Astrocyte (in vitro differentiated cells and primary cell): ENCODE measurements at regions not wholly inside any gene's neighbourhood (a gene's known extent, or its start where the extent isn't known, plus 50 kb on each side); places are given as distances from the start of the nearest gene placed in this dataset.
A peak's percentile ranks its signal among the peaks of the same experiment; 100 is the strongest.
"Not testable (repeated sequence)": the region's sequence is repeated elsewhere in the genome, so short reads cannot be mapped to it uniquely, and the experiment has no call there.

Experiments used
- DNase-seq: peaks from one replicate; pipeline ENCODE4 v3.0.0-alpha.2; 2010; ENCODE audit warnings: low read depth
- FAIRE-seq: peaks from 2 replicates; lab custom pipeline; 2011; peaks lifted over from hg19 to GRCh38; lab: Jason Lieb, UNC
- H2AFZ ChIP-seq: 2 replicates; pipeline ENCODE4 v1.6.0; 2012; ENCODE audit warnings: low read depth, low read length, inconsistent platforms
- H3K27ac ChIP-seq: 2 replicates; pipeline ENCODE4 v1.5.1; 2011; ENCODE audit warnings: low read depth, low read length, inconsistent platforms
- H3K27me3 ChIP-seq: 2 replicates; pipeline ENCODE4 v1.6.0; 2011; ENCODE audit warnings: low read length, inconsistent platforms; ENCODE audit not compliant: insufficient read depth
- H3K36me3 ChIP-seq: 2 replicates; pipeline ENCODE4 v1.5.1; 2011; ENCODE audit warnings: low read length, inconsistent platforms; ENCODE audit not compliant: insufficient read depth
- H3K4me1 ChIP-seq: 2 replicates; pipeline ENCODE4 v1.5.1; 2011; ENCODE audit warnings: low read length, inconsistent platforms; ENCODE audit not compliant: insufficient read depth
- H3K4me2 ChIP-seq: 2 replicates; pipeline ENCODE4 v1.6.0; 2012; ENCODE audit warnings: low read length, inconsistent platforms
- H3K4me3 ChIP-seq: 2 replicates; pipeline ENCODE4 v1.5.1; 2011; ENCODE audit warnings: low read depth, mild to moderate bottlenecking, low read length, inconsistent platforms; ENCODE audit not compliant: insufficient read depth
- H3K79me2 ChIP-seq: 2 replicates; pipeline ENCODE4 v1.6.0; 2012; ENCODE audit warnings: mild to moderate bottlenecking, low read length, inconsistent platforms; ENCODE audit not compliant: insufficient read depth
- H3K9ac ChIP-seq: 2 replicates; pipeline ENCODE4 v1.6.0; 2012; ENCODE audit warnings: mild to moderate bottlenecking, low read length, inconsistent platforms
- H3K9me3 ChIP-seq: 2 replicates; pipeline ENCODE4 v1.5.1; 2012; ENCODE audit warnings: low read depth, mild to moderate bottlenecking, low read length, inconsistent platforms; ENCODE audit not compliant: insufficient read depth
- H4K20me1 ChIP-seq: 2 replicates; pipeline ENCODE4 v1.6.0; 2012; ENCODE audit warnings: low read length, inconsistent platforms; ENCODE audit not compliant: insufficient read depth
- H3K27ac Mint-ChIP-seq: one replicate; pipeline ENCODE4 v1.8.0; 2021; ENCODE audit warnings: mild to moderate bottlenecking, mixed read lengths; ENCODE audit not compliant: unreplicated experiment
- H3K27me3 Mint-ChIP-seq: one replicate; pipeline ENCODE4 v1.8.0; 2021; ENCODE audit warnings: low read depth, mixed read lengths; ENCODE audit not compliant: unreplicated experiment
- H3K36me3 Mint-ChIP-seq: one replicate; pipeline ENCODE4 v1.8.0; 2021; ENCODE audit warnings: low read depth, mixed read lengths; ENCODE audit not compliant: unreplicated experiment
- H3K4me1 Mint-ChIP-seq: one replicate; pipeline ENCODE4 v1.8.0; 2021; ENCODE audit warnings: low read depth, mixed read lengths; ENCODE audit not compliant: unreplicated experiment
- H3K4me3 Mint-ChIP-seq: one replicate; pipeline ENCODE4 v1.8.0; 2021; ENCODE audit warnings: mild to moderate bottlenecking, moderate library complexity, mixed read lengths; ENCODE audit not compliant: unreplicated experiment
- H3K9me3 Mint-ChIP-seq: one replicate; pipeline ENCODE4 v1.8.0; 2021; ENCODE audit warnings: mild to moderate bottlenecking, mixed read lengths; ENCODE audit not compliant: unreplicated experiment
- EZH2 ChIP-seq: IDR thresholded peaks from 2 replicates; pipeline ENCODE4 v1.6.1; 2012; ENCODE audit warnings: mild to moderate bottlenecking, low read length, inconsistent platforms; ENCODE audit not compliant: insufficient read depth
- TF ChIP-seq, protein P1 (sequence below): IDR thresholded peaks from 2 replicates; pipeline ENCODE4 v1.5.1; 2011; ENCODE audit warnings: low read depth, mild to moderate bottlenecking, inconsistent platforms, low read length, moderate library complexity; ENCODE audit not compliant: insufficient read depth

DNA sequence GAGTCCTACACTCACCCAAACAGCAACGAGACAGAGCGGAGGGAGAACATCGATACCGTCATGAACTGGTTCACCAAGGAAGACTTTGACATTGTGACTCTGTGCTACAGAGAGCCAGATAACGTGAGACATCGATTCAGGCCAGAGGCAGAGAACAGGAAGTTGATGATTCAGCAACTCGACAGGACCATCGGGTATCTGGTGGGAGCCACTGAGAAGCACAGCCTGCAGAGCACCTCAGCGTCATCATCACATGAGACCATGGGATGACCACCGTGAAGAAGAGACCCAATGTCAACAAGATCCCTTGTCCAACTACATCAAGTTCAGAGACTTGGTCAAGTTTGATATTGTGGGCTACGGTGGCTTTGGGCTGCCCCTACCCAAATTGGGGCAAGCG lies 60.8 kb upstream of the DEFB108B start:
- not testable (repeated sequence) for FAIRE-seq, H3K27ac Mint-ChIP-seq

DNA sequence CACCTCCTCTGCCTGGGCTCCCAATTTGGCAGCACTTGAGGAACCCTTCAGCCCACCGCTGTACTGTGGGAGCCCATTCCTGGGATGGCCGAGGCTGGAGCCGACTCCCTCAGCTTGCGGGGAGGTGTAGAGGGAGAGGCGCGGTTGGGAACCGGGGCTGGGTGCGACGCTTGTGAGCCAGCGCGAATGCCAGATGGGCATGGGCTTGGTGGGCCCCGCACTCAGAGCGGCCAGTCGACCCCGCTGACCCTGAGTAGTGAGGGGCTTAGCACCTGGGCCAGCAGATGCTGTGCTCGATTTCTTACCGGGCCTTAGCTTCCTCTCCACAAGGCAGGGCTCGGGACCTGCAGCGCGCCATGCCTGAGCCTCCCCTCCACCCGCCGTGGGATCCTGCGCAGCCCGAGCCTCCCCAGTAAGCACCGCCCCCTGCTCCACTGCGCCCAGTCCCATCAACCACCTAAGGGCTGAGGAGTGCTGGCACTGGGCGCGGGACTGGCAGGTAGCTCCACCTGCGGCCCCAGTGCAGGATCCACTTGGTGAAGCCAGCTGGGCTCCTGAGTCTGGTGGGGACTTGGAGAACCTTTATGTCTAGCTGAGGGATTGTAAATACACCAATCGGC lies 58.3 kb upstream of the DEFB108B start:
- Mint-ChIP-seq H3K4me1 (no peaks in the 10 kb centered on the region), H3K9me3 (no peaks in the 10 kb centered on the region), H3K36me3 (no peaks in the 10 kb centered on the region), H3K27ac (no peak overlapping the region), H3K27me3 (peaks cover 6% of the 10 kb centered on the region), H3K4me3 (no peak overlapping the region)
- Histone ChIP-seq H2AFZ (no peak overlapping the region), H3K9ac (no peak overlapping the region), H3K27me3 (no peaks in the 10 kb centered on the region), H3K4me3 (no peak overlapping the region), H3K27ac (no peak overlapping the region), H3K4me2 (no peak overlapping the region), H3K36me3 (no peaks in the 10 kb centered on the region), H3K9me3 (no peaks in the 10 kb centered on the region), H4K20me1 (no peaks in the 10 kb centered on the region), H3K4me1 (no peaks in the 10 kb centered on the region), H3K79me2 (no peaks in the 10 kb centered on the region)
- no peak for TF ChIP-seq EZH2
- TF ChIP-seq, protein P1, sequence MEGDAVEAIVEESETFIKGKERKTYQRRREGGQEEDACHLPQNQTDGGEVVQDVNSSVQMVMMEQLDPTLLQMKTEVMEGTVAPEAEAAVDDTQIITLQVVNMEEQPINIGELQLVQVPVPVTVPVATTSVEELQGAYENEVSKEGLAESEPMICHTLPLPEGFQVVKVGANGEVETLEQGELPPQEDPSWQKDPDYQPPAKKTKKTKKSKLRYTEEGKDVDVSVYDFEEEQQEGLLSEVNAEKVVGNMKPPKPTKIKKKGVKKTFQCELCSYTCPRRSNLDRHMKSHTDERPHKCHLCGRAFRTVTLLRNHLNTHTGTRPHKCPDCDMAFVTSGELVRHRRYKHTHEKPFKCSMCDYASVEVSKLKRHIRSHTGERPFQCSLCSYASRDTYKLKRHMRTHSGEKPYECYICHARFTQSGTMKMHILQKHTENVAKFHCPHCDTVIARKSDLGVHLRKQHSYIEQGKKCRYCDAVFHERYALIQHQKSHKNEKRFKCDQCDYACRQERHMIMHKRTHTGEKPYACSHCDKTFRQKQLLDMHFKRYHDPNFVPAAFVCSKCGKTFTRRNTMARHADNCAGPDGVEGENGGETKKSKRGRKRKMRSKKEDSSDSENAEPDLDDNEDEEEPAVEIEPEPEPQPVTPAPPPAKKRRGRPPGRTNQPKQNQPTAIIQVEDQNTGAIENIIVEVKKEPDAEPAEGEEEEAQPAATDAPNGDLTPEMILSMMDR: no peak
- FAIRE-seq (no peak), DNase-seq (no peak)

More for the DNA sequence above, 60.8 kb upstream of the DEFB108B start:
- not testable (repeated sequence) for H3K9ac ChIP-seq, H3K36me3 Mint-ChIP-seq, H3K4me1 ChIP-seq, H3K9me3 ChIP-seq, H3K27me3 ChIP-seq, H4K20me1 ChIP-seq, H3K4me1 Mint-ChIP-seq, H3K9me3 Mint-ChIP-seq, H3K4me2 ChIP-seq, H3K36me3 ChIP-seq, H3K4me3 ChIP-seq, H2AFZ ChIP-seq, H3K27ac ChIP-seq, H3K4me3 Mint-ChIP-seq, DNase-seq, H3K79me2 ChIP-seq, H3K27me3 Mint-ChIP-seq

DNA sequence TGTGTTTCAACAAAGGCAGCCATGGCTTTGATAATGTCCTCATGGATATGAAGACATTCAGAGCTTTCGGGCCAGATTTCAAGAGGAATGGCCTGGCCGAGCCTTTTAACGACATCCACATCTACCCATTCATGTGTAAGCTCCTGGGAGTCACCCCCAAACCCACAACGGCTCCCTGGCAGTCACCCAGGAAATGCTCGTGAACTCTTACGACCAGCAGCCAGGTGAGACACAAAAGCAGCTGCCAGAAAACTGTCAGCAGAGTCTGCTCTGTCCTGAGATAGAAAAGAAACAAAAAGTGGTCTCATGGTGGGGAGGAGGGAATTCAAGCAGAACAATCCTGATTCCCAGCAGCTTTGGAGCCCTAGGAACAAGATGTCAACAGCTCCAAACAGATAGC lies 52.9 kb upstream of the DEFB108B start:
- H3K27me3 Mint-ChIP-seq, FAIRE-seq: not testable (repeated sequence)

DNA sequence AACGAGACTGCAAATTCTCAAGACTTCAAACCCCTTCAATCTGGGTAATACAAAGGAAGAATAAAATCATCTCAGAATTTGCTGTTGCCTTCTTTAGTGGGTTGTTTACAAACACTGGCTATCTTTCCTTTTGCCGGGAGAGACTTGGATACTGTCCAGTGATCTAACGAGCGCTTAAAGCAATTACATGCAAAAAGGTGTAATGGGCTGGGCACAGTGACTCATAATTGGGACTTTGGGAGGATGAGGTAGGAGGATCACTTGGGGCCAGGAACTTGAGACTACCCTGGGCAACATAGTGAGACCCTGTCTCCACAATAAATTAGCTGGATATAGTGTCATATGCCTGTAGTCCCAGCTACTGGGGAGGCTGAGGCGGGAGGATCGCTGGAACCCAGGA lies 52.2 kb upstream of the DEFB108B start:
- not testable (repeated sequence) for H3K4me3 ChIP-seq, H3K9me3 Mint-ChIP-seq, H3K36me3 ChIP-seq, H3K27me3 ChIP-seq, H3K27me3 Mint-ChIP-seq, H3K4me3 Mint-ChIP-seq, H3K4me1 ChIP-seq, H2AFZ ChIP-seq, H3K4me2 ChIP-seq, H3K4me1 Mint-ChIP-seq, H3K9me3 ChIP-seq, H3K36me3 Mint-ChIP-seq, H3K27ac Mint-ChIP-seq, DNase-seq, FAIRE-seq, H3K79me2 ChIP-seq, H3K27ac ChIP-seq, H4K20me1 ChIP-seq, H3K9ac ChIP-seq

More for the DNA sequence above, 52.9 kb upstream of the DEFB108B start:
- H3K36me3 Mint-ChIP-seq, H3K9ac ChIP-seq, DNase-seq, H3K79me2 ChIP-seq, H3K4me3 ChIP-seq, H3K27ac Mint-ChIP-seq, H2AFZ ChIP-seq, H3K27me3 ChIP-seq, H4K20me1 ChIP-seq, H3K9me3 ChIP-seq, H3K36me3 ChIP-seq, H3K4me1 ChIP-seq, H3K9me3 Mint-ChIP-seq, H3K4me1 Mint-ChIP-seq, H3K27ac ChIP-seq, H3K4me3 Mint-ChIP-seq: not testable (repeated sequence)
- peak overlapping the region; percentile 26 for H3K4me2 ChIP-seq

DNA sequence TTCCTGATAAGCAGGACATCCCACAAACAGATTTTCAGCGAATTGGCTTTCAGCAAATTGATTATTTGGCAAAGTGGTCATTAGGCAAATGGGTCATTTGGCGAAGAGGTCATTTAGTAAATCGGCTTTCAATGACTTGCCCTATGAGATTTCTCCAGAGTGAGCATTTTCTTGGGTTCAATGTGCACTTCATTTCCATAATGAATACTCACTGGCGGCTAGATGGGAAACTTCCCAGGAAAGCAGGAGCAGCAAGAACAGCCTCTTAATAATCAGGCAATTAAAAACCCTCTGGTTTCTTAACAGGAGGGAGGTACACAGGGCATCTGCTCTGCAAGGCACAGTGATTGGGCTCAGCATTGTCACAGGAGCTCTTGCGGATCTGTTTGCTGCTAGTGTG lies 51.5 kb upstream of the DEFB108B start:
- not testable (repeated sequence) for H3K79me2 ChIP-seq, FAIRE-seq, H3K4me1 ChIP-seq, H3K36me3 ChIP-seq, H4K20me1 ChIP-seq, H3K9me3 ChIP-seq, H3K27me3 Mint-ChIP-seq, H3K27ac ChIP-seq, H3K9ac ChIP-seq, H3K4me2 ChIP-seq, H3K27ac Mint-ChIP-seq, DNase-seq, H3K4me1 Mint-ChIP-seq, H3K4me3 Mint-ChIP-seq, H2AFZ ChIP-seq, H3K27me3 ChIP-seq, H3K9me3 Mint-ChIP-seq, H3K36me3 Mint-ChIP-seq, H3K4me3 ChIP-seq
